Kidney epithelial cell (primary cell): ENCODE measurements at regions not wholly inside any gene's neighbourhood (a gene's known extent, or its start where the extent isn't known, plus 50 kb on each side); places are given as distances from the start of the nearest gene placed in this dataset.

Experiments used
- DNase-seq: peaks from one replicate; pipeline ENCODE4 v3.0.0-alpha.2; 2010; ENCODE audit warnings: low read depth
- H3K27me3 ChIP-seq: 2 replicates; pipeline ENCODE4 v1.6.0; 2011; ENCODE audit warnings: low read length; ENCODE audit not compliant: control insufficient read depth, insufficient read depth
- H3K36me3 ChIP-seq: 2 replicates; pipeline ENCODE4 v1.5.1; 2011; ENCODE audit warnings: low read length; ENCODE audit not compliant: control insufficient read depth, insufficient read depth
- H3K4me3 ChIP-seq: 2 replicates; pipeline ENCODE4 v1.5.1; 2011; ENCODE audit warnings: low read depth, mild to moderate bottlenecking, control low read depth, low read length
- CTCF ChIP-seq: IDR thresholded peaks from 2 replicates; pipeline ENCODE4 v1.5.1; 2011; ENCODE audit warnings: mild to moderate bottlenecking, moderate library complexity, low read length, control low read depth, inconsistent platforms; ENCODE audit not compliant: insufficient read depth, poor library complexity, severe bottlenecking

GRCh38 chr6:90860822-90861601, 274.1 kb upstream of the MAP3K7 start:
- H3K4me3 ChIP-seq = no peak overlapping the region
- H3K27me3 ChIP-seq = no peaks in the 10 kb centered on the region
- no peak for TF ChIP-seq CTCF
- no peaks in the 10 kb centered on the region for H3K36me3 ChIP-seq
- no peak for DNase-seq

- no peak for TF ChIP-seq CTCF
- no peak overlapping the region for H3K4me3 ChIP-seq
- DNase-seq = no peak
These were observed 272.7 kb upstream of the MAP3K7 start for GRCh38 chr6:90859612-90860011.

GRCh38 chr6:90859056-90859455, 272.2 kb upstream of the MAP3K7 start:
- H3K4me3 ChIP-seq = no peak overlapping the region
- TF ChIP-seq CTCF = no peak
- no peaks in the 10 kb centered on the region for H3K36me3 ChIP-seq
- DNase-seq = no peak
- H3K27me3 ChIP-seq = no peaks in the 10 kb centered on the region

More at GRCh38 chr6:90859612-90860011, 272.7 kb upstream of the MAP3K7 start:
- Histone ChIP-seq H3K27me3 (no peaks in the 10 kb centered on the region), H3K36me3 (no peaks in the 10 kb centered on the region)

- H3K4me3 ChIP-seq = no peak overlapping the region
- no peaks in the 10 kb centered on the region for H3K27me3 ChIP-seq
- DNase-seq = no peak
- TF ChIP-seq CTCF = no peak
- no peaks in the 10 kb centered on the region for H3K36me3 ChIP-seq
These were observed 262.8 kb upstream of the MAP3K7 start for GRCh38 chr6:90849686-90850085.

GRCh38 chr6:90846824-90847223, 260.0 kb upstream of the MAP3K7 start:
- no peaks in the 10 kb centered on the region for H3K27me3 ChIP-seq
- no peaks in the 10 kb centered on the region for H3K36me3 ChIP-seq
- TF ChIP-seq CTCF = peak; percentile 29
- H3K4me3 ChIP-seq = no peak overlapping the region
- no peak for DNase-seq
